ENCODE measurements at regions not wholly inside any gene's neighbourhood (a gene's known extent, or its start where the extent isn't known, plus 50 kb on each side); places are given as distances from the start of the nearest gene placed in this dataset.

DNA sequence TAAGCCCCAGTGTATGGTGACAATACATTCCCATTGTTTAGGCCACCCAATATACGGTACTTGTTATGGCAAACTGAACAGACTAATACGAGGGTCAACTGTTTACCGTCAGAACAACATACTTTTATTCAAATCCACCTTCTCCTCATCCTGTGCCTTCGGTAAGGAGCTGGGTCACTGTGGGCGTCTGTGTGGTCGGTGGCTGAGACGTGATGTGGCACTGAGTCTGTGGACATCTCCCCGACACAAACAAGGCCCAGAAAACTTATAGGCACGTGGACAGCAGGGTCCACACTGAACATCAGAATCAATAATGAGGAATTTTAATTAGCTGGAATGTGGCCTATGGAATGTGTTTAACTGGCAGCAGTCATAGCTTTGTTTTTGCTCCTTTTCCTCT is 154.3 kb upstream of the IRX2 start:
- Histone ChIP-seq H3K27me3 (replicated peaks; ENCODE audit: insufficient read depth) (no peaks in the 10 kb centered on the region), H3K4me1 (replicated peaks) (no peaks in the 10 kb centered on the region), H3K36me3 (no peaks in the 10 kb centered on the region), H3K4me3 (no peak overlapping the region), H3K27ac (no peak overlapping the region), H3K9me3 (no peaks in the 10 kb centered on the region)
- DNase-seq (ENCODE audit: low spot score): no peak
- 67% methylated on average over 9 of the region's 9 CpGs for WGBS
- TF ChIP-seq, protein P1, sequence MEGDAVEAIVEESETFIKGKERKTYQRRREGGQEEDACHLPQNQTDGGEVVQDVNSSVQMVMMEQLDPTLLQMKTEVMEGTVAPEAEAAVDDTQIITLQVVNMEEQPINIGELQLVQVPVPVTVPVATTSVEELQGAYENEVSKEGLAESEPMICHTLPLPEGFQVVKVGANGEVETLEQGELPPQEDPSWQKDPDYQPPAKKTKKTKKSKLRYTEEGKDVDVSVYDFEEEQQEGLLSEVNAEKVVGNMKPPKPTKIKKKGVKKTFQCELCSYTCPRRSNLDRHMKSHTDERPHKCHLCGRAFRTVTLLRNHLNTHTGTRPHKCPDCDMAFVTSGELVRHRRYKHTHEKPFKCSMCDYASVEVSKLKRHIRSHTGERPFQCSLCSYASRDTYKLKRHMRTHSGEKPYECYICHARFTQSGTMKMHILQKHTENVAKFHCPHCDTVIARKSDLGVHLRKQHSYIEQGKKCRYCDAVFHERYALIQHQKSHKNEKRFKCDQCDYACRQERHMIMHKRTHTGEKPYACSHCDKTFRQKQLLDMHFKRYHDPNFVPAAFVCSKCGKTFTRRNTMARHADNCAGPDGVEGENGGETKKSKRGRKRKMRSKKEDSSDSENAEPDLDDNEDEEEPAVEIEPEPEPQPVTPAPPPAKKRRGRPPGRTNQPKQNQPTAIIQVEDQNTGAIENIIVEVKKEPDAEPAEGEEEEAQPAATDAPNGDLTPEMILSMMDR (IDR thresholded peaks at IDR 0.05): no peak
- no peak for TF ChIP-seq POLR2AphosphoS5 (IDR thresholded peaks at IDR 0.05)
- no peak for TF ChIP-seq POLR2A (IDR thresholded peaks at IDR 0.05)
- intact Hi-C loops (cut with DNase I): no loop called here

DNA sequence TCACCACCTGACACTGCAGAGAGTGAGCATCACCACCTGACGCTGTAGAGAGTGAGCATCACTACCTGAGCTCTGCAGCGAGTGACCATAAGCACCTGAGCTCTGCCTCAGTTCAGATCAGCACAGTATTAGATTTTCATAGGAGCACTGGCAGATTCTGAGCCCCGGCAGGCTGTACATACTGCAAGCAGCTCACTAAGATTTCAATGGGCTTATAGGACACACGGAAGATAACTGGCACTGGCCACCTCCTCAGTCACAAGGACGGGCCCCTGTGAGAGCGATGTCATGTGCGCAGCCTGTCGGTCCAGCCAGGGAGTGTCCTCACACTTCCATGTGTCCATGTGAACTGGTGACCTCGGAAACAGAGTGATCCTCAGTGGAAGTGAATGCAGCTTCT is 153.5 kb upstream of the IRX2 start:
- H3K4me1 ChIP-seq (replicated peaks): no peaks in the 10 kb centered on the region
- no peak for DNase-seq (ENCODE audit: low spot score)
- TF ChIP-seq, protein P1 (IDR thresholded peaks at IDR 0.05): no peak
- TF ChIP-seq POLR2A (IDR thresholded peaks at IDR 0.05) (no peak), POLR2AphosphoS5 (IDR thresholded peaks at IDR 0.05) (no peak)
- no peaks in the 10 kb centered on the region for H3K9me3 ChIP-seq
- no peak overlapping the region for H3K27ac ChIP-seq
- 92% methylated on average over 9 of the region's 9 CpGs for WGBS
- H3K36me3 ChIP-seq: no peaks in the 10 kb centered on the region
- no peaks in the 10 kb centered on the region for H3K27me3 ChIP-seq (replicated peaks; ENCODE audit: insufficient read depth)
- intact Hi-C loops (cut with DNase I): no loop called here
- no peak overlapping the region for H3K4me3 ChIP-seq

DNA sequence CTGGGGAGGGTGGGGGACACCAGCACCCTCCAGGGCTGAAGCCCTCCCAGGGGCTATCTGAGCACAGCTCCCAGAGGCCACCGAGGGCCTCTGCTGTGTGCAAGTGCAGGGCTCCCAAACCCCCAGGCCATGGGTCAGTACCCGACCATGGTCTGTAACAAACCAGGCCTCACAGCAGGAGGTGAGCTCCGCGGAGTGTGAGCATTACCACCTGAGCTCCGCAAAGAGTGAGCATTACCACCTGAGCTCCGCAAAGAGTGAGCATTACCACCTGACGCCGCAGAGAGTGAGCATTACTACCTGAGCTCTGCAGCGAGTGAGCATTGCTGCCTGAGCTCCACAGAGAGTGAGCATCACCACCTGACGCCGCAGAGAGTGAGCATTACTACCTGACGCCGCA is 152.9 kb upstream of the IRX2 start:
- intact Hi-C loops (cut with DNase I): no loop called here
- H3K4me1 ChIP-seq (replicated peaks): no peaks in the 10 kb centered on the region
- H3K4me3 ChIP-seq: no peak overlapping the region
- no peak overlapping the region for H3K27ac ChIP-seq
- H3K36me3 ChIP-seq: no peaks in the 10 kb centered on the region
- no peaks in the 10 kb centered on the region for H3K9me3 ChIP-seq
- WGBS: 84% methylated on average over 13 of the region's 13 CpGs
- no peak for DNase-seq (ENCODE audit: low spot score)
- TF ChIP-seq POLR2AphosphoS5 (IDR thresholded peaks at IDR 0.05) (no peak), POLR2A (IDR thresholded peaks at IDR 0.05) (no peak)
- TF ChIP-seq, protein P1 (IDR thresholded peaks at IDR 0.05): no peak
- no peaks in the 10 kb centered on the region for H3K27me3 ChIP-seq (replicated peaks; ENCODE audit: insufficient read depth)

DNA sequence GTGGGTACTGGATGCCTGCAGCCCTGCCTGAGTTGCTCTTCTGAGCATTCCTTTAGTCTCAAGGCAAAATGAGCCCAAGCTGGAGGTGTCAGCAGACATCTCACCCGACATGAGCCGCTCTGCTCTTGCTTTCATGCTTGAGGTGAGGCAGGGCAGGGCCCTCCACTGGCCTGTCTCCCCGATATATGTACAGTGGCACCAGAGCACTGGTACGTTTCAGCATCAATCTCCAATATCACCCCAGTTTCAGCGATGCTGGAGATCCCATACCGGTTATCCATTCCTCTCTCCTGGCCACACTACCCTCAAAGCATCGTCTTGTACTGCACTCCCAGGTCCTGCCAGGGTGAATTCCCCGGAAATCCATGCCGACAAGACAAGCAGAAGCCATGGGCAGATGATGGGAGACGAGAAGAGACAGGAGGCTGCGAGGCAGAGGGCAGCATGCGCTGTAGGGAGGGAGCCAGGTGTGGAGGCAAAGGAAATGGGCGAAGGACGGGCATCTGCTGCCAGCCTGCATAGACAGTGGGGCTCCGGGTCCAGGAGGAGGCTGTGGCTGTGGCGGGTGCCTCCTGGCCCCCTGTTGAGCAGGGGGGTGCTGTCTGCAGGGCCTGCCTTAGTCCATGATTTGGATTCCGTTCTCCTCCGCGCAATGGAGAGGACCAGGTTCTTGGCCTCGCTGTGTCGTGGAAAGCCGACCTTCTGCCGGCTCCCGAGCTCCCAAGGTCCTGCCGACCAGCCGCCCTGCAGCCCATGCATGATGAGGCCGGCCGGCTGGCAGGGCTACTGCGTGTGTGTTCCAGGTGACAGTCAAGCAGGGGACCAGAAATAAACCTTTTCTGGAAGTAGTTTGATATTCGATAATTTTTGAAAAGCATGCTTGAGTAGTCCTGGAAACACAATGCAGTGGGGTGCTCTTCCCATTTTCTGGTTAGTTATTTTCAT is 152.2 kb upstream of the IRX2 start:
- Histone ChIP-seq H3K4me3 (no peak overlapping the region), H3K36me3 (no peaks in the 10 kb centered on the region), H3K9me3 (no peaks in the 10 kb centered on the region), H3K4me1 (replicated peaks) (no peaks in the 10 kb centered on the region), H3K27ac (no peak overlapping the region), H3K27me3 (replicated peaks; ENCODE audit: insufficient read depth) (no peaks in the 10 kb centered on the region)
- TF ChIP-seq, protein P1 (IDR thresholded peaks at IDR 0.05): no peak
- TF ChIP-seq POLR2A (IDR thresholded peaks at IDR 0.05): no peak
- TF ChIP-seq POLR2AphosphoS5 (IDR thresholded peaks at IDR 0.05): no peak
- intact Hi-C loops (cut with DNase I): no loop called here
- 94% methylated on average over 30 of the region's 30 CpGs for WGBS
- no peak for DNase-seq (ENCODE audit: low spot score)
